ENCODE measurements at regions not wholly inside any gene's neighbourhood (a gene's known extent, or its start where the extent isn't known, plus 50 kb on each side); places are given as distances from the start of the nearest gene placed in this dataset.

- Mint-ChIP-seq H3K4me3 (ENCODE audit: unreplicated experiment) (no peak overlapping the region), H3K9me3 (ENCODE audit: unreplicated experiment) (no peaks in the 10 kb centered on the region)
Measured at GRCh38 chr16:25390761-25391160, 133.1 kb upstream of the ZKSCAN2 start.

GRCh38 chr16:25374556-25374955 lies 116.9 kb upstream of the ZKSCAN2 start:
- Mint-ChIP-seq H3K9me3 (ENCODE audit: unreplicated experiment) (peaks cover 6% of the 10 kb centered on the region), H3K36me3 (ENCODE audit: unreplicated experiment) (no peaks in the 10 kb centered on the region), H3K27ac (ENCODE audit: unreplicated experiment) (no peak overlapping the region), H3K4me3 (ENCODE audit: unreplicated experiment) (no peak overlapping the region), H3K4me1 (ENCODE audit: low read depth, unreplicated experiment) (no peaks in the 10 kb centered on the region), H3K27me3 (ENCODE audit: unreplicated experiment) (peaks cover 2% of the 10 kb centered on the region)
- TF ChIP-seq CTCF (IDR thresholded peaks at IDR 0.05; ENCODE audit: partially characterized antibody, unreplicated experiment) = no peak
- DNase-seq = no peak

More at GRCh38 chr16:25390761-25391160, 133.1 kb upstream of the ZKSCAN2 start:
- no peak for DNase-seq
- no peak overlapping the region for H3K27ac Mint-ChIP-seq (ENCODE audit: unreplicated experiment)
- H3K36me3 Mint-ChIP-seq (ENCODE audit: unreplicated experiment) = no peaks in the 10 kb centered on the region
- no peaks in the 10 kb centered on the region for H3K27me3 Mint-ChIP-seq (ENCODE audit: unreplicated experiment)
- no peaks in the 10 kb centered on the region for H3K4me1 Mint-ChIP-seq (ENCODE audit: low read depth, unreplicated experiment)
- no peak for TF ChIP-seq CTCF (IDR thresholded peaks at IDR 0.05; ENCODE audit: partially characterized antibody, unreplicated experiment)

- DNase-seq = no peak
- H3K4me3 Mint-ChIP-seq (ENCODE audit: unreplicated experiment) = no peak overlapping the region
- H3K27ac Mint-ChIP-seq (ENCODE audit: unreplicated experiment) = no peak overlapping the region
- peaks cover 2% of the 10 kb centered on the region for H3K27me3 Mint-ChIP-seq (ENCODE audit: unreplicated experiment)
- H3K9me3 Mint-ChIP-seq (ENCODE audit: unreplicated experiment) = peaks cover 6% of the 10 kb centered on the region
- H3K36me3 Mint-ChIP-seq (ENCODE audit: unreplicated experiment) = no peaks in the 10 kb centered on the region
- no peak for TF ChIP-seq CTCF (IDR thresholded peaks at IDR 0.05; ENCODE audit: partially characterized antibody, unreplicated experiment)
- H3K4me1 Mint-ChIP-seq (ENCODE audit: low read depth, unreplicated experiment) = no peaks in the 10 kb centered on the region
Measured at GRCh38 chr16:25372716-25373115, 115.1 kb upstream of the ZKSCAN2 start.

- Mint-ChIP-seq H3K36me3 (ENCODE audit: unreplicated experiment) (no peaks in the 10 kb centered on the region), H3K4me1 (ENCODE audit: low read depth, unreplicated experiment) (no peaks in the 10 kb centered on the region), H3K4me3 (ENCODE audit: unreplicated experiment) (no peak overlapping the region), H3K9me3 (ENCODE audit: unreplicated experiment) (peaks cover 6% of the 10 kb centered on the region), H3K27ac (ENCODE audit: unreplicated experiment) (no peak overlapping the region), H3K27me3 (ENCODE audit: unreplicated experiment) (peaks cover 2% of the 10 kb centered on the region)
- no peak for DNase-seq
- no peak for TF ChIP-seq CTCF (IDR thresholded peaks at IDR 0.05; ENCODE audit: partially characterized antibody, unreplicated experiment)
Measured at GRCh38 chr16:25371342-25371741, 113.7 kb upstream of the ZKSCAN2 start.

GRCh38 chr16:25370541-25370940 lies 112.9 kb upstream of the ZKSCAN2 start:
- Mint-ChIP-seq H3K36me3 (ENCODE audit: unreplicated experiment) (no peaks in the 10 kb centered on the region), H3K9me3 (ENCODE audit: unreplicated experiment) (peaks cover 5% of the 10 kb centered on the region), H3K27me3 (ENCODE audit: unreplicated experiment) (peaks cover 2% of the 10 kb centered on the region), H3K4me3 (ENCODE audit: unreplicated experiment) (no peak overlapping the region), H3K27ac (ENCODE audit: unreplicated experiment) (no peak overlapping the region), H3K4me1 (ENCODE audit: low read depth, unreplicated experiment) (no peaks in the 10 kb centered on the region)
- no peak for DNase-seq
- no peak for TF ChIP-seq CTCF (IDR thresholded peaks at IDR 0.05; ENCODE audit: partially characterized antibody, unreplicated experiment)

Measured in glutamatergic neuron (in vitro differentiated cells).